HCT116 (cell line): ENCODE measurements at regions not wholly inside any gene's neighbourhood (a gene's known extent, or its start where the extent isn't known, plus 50 kb on each side); places are given as distances from the start of the nearest gene placed in this dataset.

ENCODE experiments used
- ATAC-seq: fragments of 200-7000 bp; cut with Tn5 transposase; 2 replicates; pipeline ENCODE4 v1.9.1; 2020; ENCODE audit warnings: mild to moderate bottlenecking, moderate library complexity
- BruUV-seq: library from RNA; stranded (reverse); fragments of 400-500 nt; replicated peaks from 2 replicates; lab custom pipeline; 2021; lab: Mats Ljungman, UMichigan
- CTCF ChIA-PET: fragments of 300-600 bp; sonication (Branson Sonifier 250); formaldehyde crosslinking; loops from one replicate; lab custom pipeline; 2021; ENCODE audit warnings: antibody characterized with exemption; lab: Charles Lee
- POLR2A ChIA-PET: fragments of 300-600, 350-600 bp; sonication (Branson Sonifier 250); formaldehyde crosslinking; loops from one replicate; lab custom pipeline; 2021; ENCODE audit warnings: antibody characterized with exemption; lab: Charles Lee
- RAD21 ChIA-PET, 2 experiments: fragments of 300-600 bp; sonication (Branson Sonifier 250); formaldehyde crosslinking; loops; one replicate each; lab custom pipeline; 2023; ENCODE audit warnings: low total read pairs in 2 of 2; ENCODE audit not compliant: uncharacterized antibody in 2 of 2, unreplicated experiment in 2 of 2, low non-redundant PET in 1 of 2; lab: Charles Lee
- DNase-seq: peaks from one replicate; pipeline ENCODE4 v3.0.0-alpha.2; 2010; ENCODE audit warnings: low read depth, low spot score
- H2AFZ ChIP-seq: fragments of 200-600 bp; shearing (Covaris generic), sonication (generic); 2 replicates; pipeline ENCODE4 v1.6.1; 2017; ENCODE audit warnings: low read depth, mixed run types, mixed read lengths, antibody characterized with exemption, low read length; ENCODE audit not compliant: poor library complexity, severe bottlenecking
- H3K27ac ChIP-seq: 2 replicates; pipeline ENCODE4 v1.5.1; 2012; ENCODE audit warnings: low read depth, low read length
- H3K27me3 ChIP-seq: fragments of 200-600 bp; sonication (generic); 2 replicates; pipeline ENCODE4 v1.6.1; 2016; ENCODE audit warnings: mixed run types, low read length, mixed read lengths; ENCODE audit not compliant: insufficient read depth
- H3K36me3 ChIP-seq, 2 experiments: fragments of 200-500 bp in 1 of 2; fragments of 200-600 bp in 1 of 2; sonication (Bioruptor generic) in 1 of 2; sonication (generic) in 1 of 2; 2 replicates each; pipeline versions ENCODE4 v1.5.1 to v1.6.1; 2014 to 2016; ENCODE audit warnings: low read length in 2 of 2, inconsistent platforms in 1 of 2, mixed read lengths in 1 of 2, mixed run types in 1 of 2; ENCODE audit not compliant: insufficient read depth in 2 of 2, control insufficient read depth in 1 of 2
- H3K4me1 ChIP-seq, 2 experiments: fragments of 200-600 bp in 1 of 2; sonication (generic) in 1 of 2; 2 replicates each; pipeline versions ENCODE4 v1.5.1 to v1.6.1; 2012 to 2017; ENCODE audit warnings: low read length in 2 of 2, inconsistent platforms in 1 of 2, mild to moderate bottlenecking in 1 of 2, mixed read lengths in 1 of 2, mixed run types in 1 of 2, moderate library complexity in 1 of 2; ENCODE audit not compliant: insufficient read depth in 2 of 2, control insufficient read depth in 1 of 2
- H3K4me2 ChIP-seq: fragments of 200-600 bp; sonication (generic); 2 replicates; pipeline ENCODE4 v1.6.1; 2017; ENCODE audit warnings: mixed run types, low read length, mixed read lengths
- H3K4me3 ChIP-seq, 2 experiments: fragments of 200-600 bp in 1 of 2; sonication (generic) in 1 of 2; replicated peaks in 1 of 2; 2 replicates each; pipeline ENCODE4 v1.5.1; 2011 to 2016; ENCODE audit warnings: low read length in 2 of 2, control low read depth in 1 of 2, low read depth in 1 of 2, mild to moderate bottlenecking in 1 of 2, mixed read lengths in 1 of 2, mixed run types in 1 of 2
- H3K79me2 ChIP-seq: fragments of 200-600 bp; sonication (generic); 2 replicates; pipeline ENCODE4 v1.6.1; 2017; ENCODE audit warnings: mild to moderate bottlenecking, mixed run types, low read length, moderate library complexity, mixed read lengths; ENCODE audit not compliant: insufficient read depth
- H3K9ac ChIP-seq: fragments of 200-600 bp; sonication (generic); 2 replicates; pipeline ENCODE4 v1.6.1; 2016; ENCODE audit warnings: low read length, mixed read lengths
- H3K9me2 ChIP-seq: fragments of 200-600 bp; sonication (generic), shearing (Covaris generic); 2 replicates; pipeline ENCODE4 v1.6.1; 2017; ENCODE audit warnings: mixed run types, mild to moderate bottlenecking, moderate library complexity; ENCODE audit not compliant: insufficient read depth
- H3K9me3 ChIP-seq, 2 experiments: fragments of 200-500 bp in 1 of 2; fragments of 200-600 bp in 1 of 2; sonication (Bioruptor generic) in 1 of 2; sonication (generic) in 1 of 2; 2 replicates each; pipeline ENCODE4 v1.6.1; 2014 to 2017; ENCODE audit warnings: low read length in 2 of 2, mixed read lengths in 2 of 2, inconsistent platforms in 1 of 2, low read depth in 1 of 2, mild to moderate bottlenecking in 1 of 2, mixed run types in 1 of 2, moderate library complexity in 1 of 2; ENCODE audit not compliant: control insufficient read depth in 1 of 2, insufficient read depth in 1 of 2
- H4K20me1 ChIP-seq: fragments of 200-600 bp; sonication (generic), shearing (Covaris generic); 2 replicates; pipeline ENCODE4 v1.6.1; 2017; ENCODE audit warnings: mixed run types, mild to moderate bottlenecking, moderate library complexity; ENCODE audit not compliant: insufficient read depth
- CBX3 ChIP-seq: IDR thresholded peaks from 2 replicates; pipeline ENCODE4 v1.6.1; 2012; ENCODE audit warnings: low read depth
- CEBPB ChIP-seq: IDR thresholded peaks from 2 replicates; pipeline ENCODE4 v1.6.1; 2012; ENCODE audit warnings: low read depth
- EZH2 ChIP-seq: fragments of 200-600 bp; sonication (generic); IDR thresholded peaks from 2 replicates; pipeline ENCODE4 v1.6.1; 2017; ENCODE audit warnings: antibody characterized with exemption, mixed run types
- FOSL1 ChIP-seq: IDR thresholded peaks from 2 replicates; pipeline ENCODE4 v1.6.1; 2012; ENCODE audit warnings: low read depth
- MAX ChIP-seq: IDR thresholded peaks from 2 replicates; pipeline ENCODE4 v1.6.1; 2012
- POLR2A ChIP-seq: IDR thresholded peaks from 2 replicates; pipeline ENCODE4 v1.7.0; 2011; ENCODE audit warnings: borderline replicate concordance; ENCODE audit not compliant: insufficient read depth, insufficient read length; ENCODE audit errors: extremely low read depth
- POLR2AphosphoS5 ChIP-seq: IDR thresholded peaks from 2 replicates; pipeline ENCODE4 v1.6.1; 2011; ENCODE audit warnings: mild to moderate bottlenecking, low read depth, low read length, moderate library complexity
- RAD21 ChIP-seq: IDR thresholded peaks from 2 replicates; pipeline ENCODE4 v1.6.1; 2012; ENCODE audit warnings: low read depth, mild to moderate bottlenecking
- SIN3A ChIP-seq: IDR thresholded peaks from 2 replicates; pipeline ENCODE4 v1.6.1; 2012; ENCODE audit warnings: low read depth
- SP1 ChIP-seq: IDR thresholded peaks from 2 replicates; pipeline ENCODE4 v1.6.1; 2012; ENCODE audit warnings: low read depth
- SRF ChIP-seq: IDR thresholded peaks from 2 replicates; pipeline ENCODE4 v1.6.1; 2012; ENCODE audit warnings: low read depth
- ZFX ChIP-seq: fragments of 450-650 bp; IDR thresholded peaks from 2 replicates; pipeline ENCODE4 v1.6.1; 2017
- ZNF274 ChIP-seq: fragments of 200-500 bp; sonication (Bioruptor generic); IDR thresholded peaks from 2 replicates; pipeline ENCODE4 v1.6.1; 2014; ENCODE audit warnings: mild to moderate bottlenecking, low read depth, low read length, inconsistent platforms
- intact Hi-C: fragments of 100-400 bp; cut with micrococcal nuclease; formaldehyde crosslinking; loops from 2 replicates; pipeline ENCODE4 v1.10.0; 2022
- TF ChIP-seq, protein P1 (sequence below), 3 experiments: fragments of 200-600 bp in 1 of 3; sonication (generic) in 1 of 3; IDR thresholded peaks in 2 of 3; conservative IDR thresholded peaks in 1 of 3; 2 replicates each; pipeline ENCODE4 v1.5.1; 2012 to 2017; ENCODE audit warnings: low read depth in 2 of 3, low read length in 2 of 3, antibody characterized with exemption in 1 of 3, borderline replicate concordance in 1 of 3, control low read depth in 1 of 3, mild to moderate bottlenecking in 1 of 3, mixed read lengths in 1 of 3, mixed run types in 1 of 3, moderate library complexity in 1 of 3; ENCODE audit not compliant: insufficient read depth in 1 of 3
- TF ChIP-seq, protein P2 (sequence below): IDR thresholded peaks from 2 replicates; pipeline ENCODE4 v1.6.1; 2011; ENCODE audit warnings: mild to moderate bottlenecking, low read length, moderate library complexity; ENCODE audit not compliant: insufficient replicate concordance; ENCODE audit errors: extremely low read depth

GRCh38 chr6:167754691-167755090, 72.0 kb upstream of the AFDN start:
- Histone ChIP-seq H3K79me2 (no peaks in the 10 kb centered on the region), H3K9me3 (no peaks in the 10 kb centered on the region), H3K27me3 (no peaks in the 10 kb centered on the region), H3K36me3 (no peaks in the 10 kb centered on the region), H3K4me1 (peaks cover 0 to 5% of the 10 kb centered on the region in 2 experiments; a peak in 2 of 4 replicates), H4K20me1 (no peaks in the 10 kb centered on the region), H2AFZ (no peak overlapping the region), H3K4me3 (no peak overlapping the region), H3K4me2 (no peak overlapping the region), H3K9me2 (no peaks in the 10 kb centered on the region), H3K9ac (no peak overlapping the region), H3K27ac (no peak overlapping the region)
- ChIA-PET CTCF (no interaction called here), RAD21 (no interaction called here), POLR2A (no interaction called here)
- TF ChIP-seq FOSL1 (no peak), SIN3A (no peak)
- intact Hi-C loops, result no loop called here
- no TSS peak for BruUV-seq
- DNase-seq (no peak), ATAC-seq (no peak)

DNA sequence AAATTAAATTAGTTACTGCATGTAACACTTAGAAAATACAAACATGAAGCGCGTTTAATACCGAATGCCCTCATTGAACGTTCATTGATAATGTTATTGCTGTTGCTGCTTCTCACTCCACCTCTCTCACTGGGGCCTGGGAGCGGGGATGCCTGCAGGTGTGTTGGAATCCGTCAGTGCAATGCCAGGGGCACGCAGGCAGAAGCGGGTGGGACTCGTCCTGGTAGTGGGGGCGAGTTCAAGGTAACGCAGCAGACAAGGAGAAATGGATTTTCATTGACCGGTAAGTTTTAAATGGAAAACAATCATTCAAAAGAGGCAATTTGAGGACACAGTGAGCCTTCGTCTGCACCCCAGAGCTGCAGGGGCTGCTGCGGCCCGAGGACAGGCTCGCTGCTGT, 71.2 kb upstream of the AFDN start:
- ChIA-PET CTCF (no interaction called here), RAD21 (no interaction called here), POLR2A (no interaction called here)
- H3K79me2 ChIP-seq, result no peaks in the 10 kb centered on the region
- DNase-seq (no peak), ATAC-seq (no peak)
- intact Hi-C loops, result no loop called here
- no peaks in the 10 kb centered on the region for H3K27me3 ChIP-seq
- no peaks in the 10 kb centered on the region for H4K20me1 ChIP-seq
- no peak overlapping the region for H2AFZ ChIP-seq
- H3K4me2 ChIP-seq, result no peak overlapping the region
- no peaks in the 10 kb centered on the region for H3K36me3 ChIP-seq
- H3K4me1 ChIP-seq, result peaks cover 0 to 5% of the 10 kb centered on the region in 2 experiments; a peak in 2 of 4 replicates
- no TSS peak for BruUV-seq
- no peaks in the 10 kb centered on the region for H3K9me2 ChIP-seq
- no peaks in the 10 kb centered on the region for H3K9me3 ChIP-seq
- no peak overlapping the region for H3K27ac ChIP-seq
- H3K9ac ChIP-seq, result no peak overlapping the region
- no peak overlapping the region for H3K4me3 ChIP-seq
- no peak for TF ChIP-seq ZFX
- TF ChIP-seq RAD21, result no peak
- TF ChIP-seq, protein P1, sequence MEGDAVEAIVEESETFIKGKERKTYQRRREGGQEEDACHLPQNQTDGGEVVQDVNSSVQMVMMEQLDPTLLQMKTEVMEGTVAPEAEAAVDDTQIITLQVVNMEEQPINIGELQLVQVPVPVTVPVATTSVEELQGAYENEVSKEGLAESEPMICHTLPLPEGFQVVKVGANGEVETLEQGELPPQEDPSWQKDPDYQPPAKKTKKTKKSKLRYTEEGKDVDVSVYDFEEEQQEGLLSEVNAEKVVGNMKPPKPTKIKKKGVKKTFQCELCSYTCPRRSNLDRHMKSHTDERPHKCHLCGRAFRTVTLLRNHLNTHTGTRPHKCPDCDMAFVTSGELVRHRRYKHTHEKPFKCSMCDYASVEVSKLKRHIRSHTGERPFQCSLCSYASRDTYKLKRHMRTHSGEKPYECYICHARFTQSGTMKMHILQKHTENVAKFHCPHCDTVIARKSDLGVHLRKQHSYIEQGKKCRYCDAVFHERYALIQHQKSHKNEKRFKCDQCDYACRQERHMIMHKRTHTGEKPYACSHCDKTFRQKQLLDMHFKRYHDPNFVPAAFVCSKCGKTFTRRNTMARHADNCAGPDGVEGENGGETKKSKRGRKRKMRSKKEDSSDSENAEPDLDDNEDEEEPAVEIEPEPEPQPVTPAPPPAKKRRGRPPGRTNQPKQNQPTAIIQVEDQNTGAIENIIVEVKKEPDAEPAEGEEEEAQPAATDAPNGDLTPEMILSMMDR (IDR thresholded peaks at IDR 0.05 in 2 of 3, conservative IDR thresholded peaks at IDR 0.05 in 1 of 3; ENCODE audit: borderline replicate concordance in 1 of 3, insufficient read depth in 1 of 3, low read depth in 2 of 3, low read length in 2 of 3), result no peak
- no peak for TF ChIP-seq SRF
- no peak for TF ChIP-seq POLR2A
- no peak for TF ChIP-seq CEBPB
- no peak for TF ChIP-seq POLR2AphosphoS5
- no peak for TF ChIP-seq MAX
- TF ChIP-seq ZNF274, result no peak
- TF ChIP-seq, protein P2, sequence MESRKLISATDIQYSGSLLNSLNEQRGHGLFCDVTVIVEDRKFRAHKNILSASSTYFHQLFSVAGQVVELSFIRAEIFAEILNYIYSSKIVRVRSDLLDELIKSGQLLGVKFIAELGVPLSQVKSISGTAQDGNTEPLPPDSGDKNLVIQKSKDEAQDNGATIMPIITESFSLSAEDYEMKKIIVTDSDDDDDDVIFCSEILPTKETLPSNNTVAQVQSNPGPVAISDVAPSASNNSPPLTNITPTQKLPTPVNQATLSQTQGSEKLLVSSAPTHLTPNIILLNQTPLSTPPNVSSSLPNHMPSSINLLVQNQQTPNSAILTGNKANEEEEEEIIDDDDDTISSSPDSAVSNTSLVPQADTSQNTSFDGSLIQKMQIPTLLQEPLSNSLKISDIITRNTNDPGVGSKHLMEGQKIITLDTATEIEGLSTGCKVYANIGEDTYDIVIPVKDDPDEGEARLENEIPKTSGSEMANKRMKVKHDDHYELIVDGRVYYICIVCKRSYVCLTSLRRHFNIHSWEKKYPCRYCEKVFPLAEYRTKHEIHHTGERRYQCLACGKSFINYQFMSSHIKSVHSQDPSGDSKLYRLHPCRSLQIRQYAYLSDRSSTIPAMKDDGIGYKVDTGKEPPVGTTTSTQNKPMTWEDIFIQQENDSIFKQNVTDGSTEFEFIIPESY, result no peak
- TF ChIP-seq CBX3, result no peak
- TF ChIP-seq SIN3A, result no peak
- no peak for TF ChIP-seq SP1
- no peak for TF ChIP-seq EZH2
